ENCODE measurements at regions not wholly inside any gene's neighbourhood (a gene's known extent, or its start where the extent isn't known, plus 50 kb on each side); places are given as distances from the start of the nearest gene placed in this dataset.

DNA sequence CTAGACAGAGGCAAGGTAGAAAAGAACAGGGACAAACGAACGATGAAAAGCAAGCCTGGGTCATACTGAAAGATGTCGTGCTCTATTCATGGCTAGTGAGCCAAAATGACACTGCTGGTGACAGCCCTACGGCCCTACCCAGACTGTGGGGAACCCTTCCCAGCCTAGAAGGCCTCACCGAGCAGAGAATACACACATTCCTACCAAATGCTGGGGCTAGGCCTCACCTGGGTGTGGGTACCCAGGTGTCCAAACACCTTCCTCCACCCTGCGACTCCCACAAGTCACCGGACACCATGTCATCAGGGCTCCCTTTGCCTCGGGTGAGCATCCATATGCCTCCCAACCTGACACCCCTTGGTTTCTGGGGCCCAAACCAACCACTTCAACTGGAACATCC is 85.3 kb upstream of the DOCK9 start:
- ATAC-seq (no peak), DNase-seq (no peak)
- Mint-ChIP-seq H3K27ac (peak overlapping the region in 1 of 2 donors; percentile 7), H3K4me3 (no peak overlapping the region), H3K27me3 (no peaks in the 10 kb centered on the region), H3K9me3 (no peaks in the 10 kb centered on the region), H3K4me1 (peaks cover 81% of the 10 kb centered on the region)

DNA sequence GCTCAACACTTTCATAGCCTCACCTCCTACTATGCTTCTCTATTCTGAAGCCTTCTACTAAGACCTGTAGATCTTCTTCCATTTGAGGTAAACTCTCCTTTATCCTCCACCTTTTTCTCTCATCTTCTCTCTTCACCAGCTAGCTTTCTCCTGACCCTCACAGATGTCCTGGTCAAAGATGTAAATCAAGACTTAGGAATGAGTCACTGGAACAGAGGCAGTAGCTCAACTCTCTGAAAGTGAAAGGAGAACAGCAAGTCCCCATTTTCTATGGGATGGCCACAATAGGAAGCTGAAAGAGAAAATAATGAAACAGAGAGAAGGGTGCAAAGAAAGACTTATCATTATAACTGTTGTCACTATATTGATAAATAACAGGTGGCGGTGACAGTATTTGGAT is 86.1 kb upstream of the DOCK9 start:
- Mint-ChIP-seq H3K27me3 (no peaks in the 10 kb centered on the region), H3K4me3 (peak overlapping the region in 1 of 2 donors; percentile 41), H3K27ac (no peak overlapping the region), H3K4me1 (peaks cover 74% of the 10 kb centered on the region), H3K9me3 (no peaks in the 10 kb centered on the region)
- ATAC-seq (peak; percentile 58), DNase-seq (no peak)

DNA sequence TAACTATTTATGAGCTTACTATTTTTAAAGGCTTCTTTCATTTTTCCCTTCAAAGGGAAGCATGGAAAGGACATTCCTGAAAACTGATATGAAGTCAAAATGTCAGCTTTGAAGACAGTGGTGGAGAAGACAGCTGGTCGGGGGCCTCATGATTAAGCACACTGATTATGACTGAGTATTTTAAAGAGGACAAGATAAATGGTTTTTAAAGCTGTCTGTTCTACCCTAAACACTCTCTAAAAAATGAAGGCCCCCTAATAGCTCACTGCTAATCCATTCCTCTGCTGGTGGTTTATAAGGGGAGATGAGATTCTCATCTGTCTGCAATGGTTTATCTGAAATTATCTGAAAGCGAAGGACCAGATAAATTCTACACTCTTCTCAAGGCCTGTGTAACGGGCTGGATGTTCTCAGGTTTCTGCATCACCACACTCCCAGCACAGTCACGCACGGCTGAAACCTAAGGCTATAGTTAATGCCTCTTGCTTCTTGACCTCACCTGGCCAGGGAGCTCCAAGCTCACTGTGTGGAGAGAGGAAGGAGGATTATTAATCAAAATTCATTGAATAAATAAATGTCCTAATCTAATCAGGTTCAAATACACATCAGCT is 86.9 kb upstream of the DOCK9 start:
- no peak for DNase-seq
- H3K4me1 Mint-ChIP-seq, result peaks cover 72% of the 10 kb centered on the region
- no peak overlapping the region for H3K4me3 Mint-ChIP-seq
- no peak for ATAC-seq
- peak overlapping the region; percentile 7 to 13 for H3K27ac Mint-ChIP-seq
- no peaks in the 10 kb centered on the region for H3K9me3 Mint-ChIP-seq
- H3K27me3 Mint-ChIP-seq, result no peaks in the 10 kb centered on the region

DNA sequence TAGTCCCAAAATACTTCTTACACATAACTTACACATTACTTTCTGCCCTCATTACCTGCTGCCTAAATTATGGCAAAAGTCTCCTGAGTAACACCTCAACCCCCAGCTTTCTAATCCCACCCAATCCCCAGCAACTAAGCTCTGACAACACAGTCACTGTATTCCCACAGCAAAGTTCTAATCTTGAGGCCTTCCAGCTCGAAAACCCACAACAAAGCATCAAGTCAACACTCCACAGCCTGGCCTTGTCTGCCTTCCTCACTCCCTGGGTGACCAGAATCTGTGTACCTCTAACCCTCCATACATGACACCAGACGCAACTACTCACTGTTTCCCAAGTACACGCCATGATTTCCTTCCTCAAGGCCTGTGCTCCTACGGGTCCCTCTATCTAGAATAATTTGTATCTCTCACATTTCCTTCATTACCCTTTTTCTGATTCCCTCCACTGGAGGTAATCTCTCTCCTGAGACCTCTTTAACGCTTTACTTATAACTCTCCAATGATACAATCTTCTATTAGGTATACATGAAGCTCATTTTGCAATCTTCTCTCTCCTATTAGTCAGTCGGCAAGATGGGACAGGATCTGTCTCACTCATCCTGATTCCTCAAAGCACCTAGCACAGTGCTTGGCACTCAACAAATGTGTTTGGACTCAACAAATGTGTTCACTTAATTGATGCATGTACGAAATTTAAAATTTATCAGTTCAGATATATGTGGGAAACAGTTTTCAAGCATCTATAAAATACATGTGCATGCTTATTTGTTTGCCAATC is 87.6 kb upstream of the DOCK9 start:
- no peak for ATAC-seq
- Mint-ChIP-seq H3K27ac (peak overlapping the region in 1 of 2 donors; percentile 7), H3K9me3 (no peaks in the 10 kb centered on the region), H3K4me1 (peaks cover 72% of the 10 kb centered on the region), H3K27me3 (no peaks in the 10 kb centered on the region), H3K4me3 (peak overlapping the region in 1 of 2 donors; percentile 16)
- no peak for DNase-seq

DNA sequence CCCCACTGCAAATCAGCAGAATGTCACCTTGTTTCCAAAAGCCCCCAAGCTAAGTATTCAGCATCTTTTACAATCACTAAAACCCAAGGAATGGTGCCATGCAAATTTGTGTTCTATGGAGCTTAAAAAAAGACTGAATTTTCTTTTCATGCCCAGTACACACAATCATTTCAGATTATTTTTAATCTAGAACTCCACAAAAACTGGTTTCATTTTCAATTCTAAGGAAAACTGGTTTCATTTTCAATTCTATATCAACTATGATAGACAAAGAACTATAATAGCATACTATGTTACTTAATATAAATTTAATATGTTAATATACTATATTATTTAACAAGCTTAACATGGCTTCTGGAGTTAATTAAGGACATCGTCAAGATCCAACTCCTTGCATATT is 88.4 kb upstream of the DOCK9 start:
- H3K9me3 Mint-ChIP-seq, result no peaks in the 10 kb centered on the region
- H3K4me3 Mint-ChIP-seq, result no peak overlapping the region
- no peak for ATAC-seq
- no peak overlapping the region for H3K27ac Mint-ChIP-seq
- no peak for DNase-seq
- H3K4me1 Mint-ChIP-seq, result peaks cover 73% of the 10 kb centered on the region
- no peaks in the 10 kb centered on the region for H3K27me3 Mint-ChIP-seq

DNA sequence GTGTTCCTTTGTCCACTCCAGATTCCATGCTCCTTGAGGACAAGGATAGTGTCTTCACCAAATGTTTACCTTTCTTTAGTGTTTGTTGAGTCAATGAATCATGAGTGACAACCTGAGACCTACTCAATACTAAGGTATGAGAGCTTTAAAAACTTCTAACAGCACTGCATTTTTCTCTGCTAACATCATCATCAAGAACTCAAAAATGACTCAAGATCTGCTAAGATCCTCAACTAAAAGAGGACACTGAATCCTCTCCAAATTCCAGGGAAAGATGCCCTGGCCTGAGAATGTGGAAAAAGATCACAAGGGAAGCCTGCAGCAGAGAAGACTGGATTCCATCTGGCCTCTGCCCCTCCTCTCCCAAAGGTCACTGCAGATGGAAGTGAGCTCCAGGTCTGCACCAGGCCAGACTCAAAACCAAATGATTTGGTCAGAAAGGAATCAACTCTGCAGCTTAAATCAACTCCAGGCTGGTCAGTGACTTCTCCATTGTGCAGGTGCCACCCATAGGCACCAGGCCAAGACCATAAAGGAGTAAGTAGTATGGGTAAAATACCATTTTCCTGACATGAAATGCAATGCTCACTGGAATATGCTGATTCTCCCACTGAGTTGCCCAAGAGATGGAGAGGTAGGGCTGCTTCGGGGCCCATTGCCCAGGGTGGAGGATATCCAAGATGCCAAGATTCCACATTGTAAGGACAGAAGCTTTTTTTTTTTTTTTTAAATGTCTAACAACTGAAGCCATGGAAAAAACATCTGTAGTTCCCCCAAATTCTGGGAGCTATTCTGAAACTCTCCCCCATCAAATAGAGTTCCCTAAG is 89.5 kb upstream of the DOCK9 start:
- Mint-ChIP-seq H3K27me3 (no peaks in the 10 kb centered on the region), H3K4me3 (peak overlapping the region in 1 of 2 donors; percentile 37), H3K9me3 (no peaks in the 10 kb centered on the region), H3K27ac (no peak overlapping the region), H3K4me1 (peaks cover 73% of the 10 kb centered on the region)
- DNase-seq, result no peak
- no peak for ATAC-seq

DNA sequence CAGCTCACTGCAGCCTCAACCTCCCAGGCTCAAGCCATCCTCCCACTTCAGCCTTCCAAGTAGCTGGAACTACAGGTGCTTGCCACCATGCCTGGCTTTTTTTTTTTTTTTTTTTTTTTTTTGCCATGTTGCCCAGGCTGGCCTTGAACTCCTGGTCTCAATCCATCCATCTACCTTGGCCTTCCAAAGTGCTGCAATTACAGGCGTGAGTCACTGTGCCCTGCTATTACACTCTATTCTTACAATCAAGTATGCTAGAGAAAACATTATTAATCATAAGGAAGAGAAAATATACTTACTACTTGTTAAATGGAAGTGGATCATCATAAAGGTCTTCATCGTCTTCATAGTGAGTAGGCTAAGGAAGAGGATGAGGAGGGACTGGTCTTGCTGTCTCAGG is 93.3 kb upstream of the DOCK9 start:
- Mint-ChIP-seq H3K9me3 (peaks cover 13 to 14% of the 10 kb centered on the region in 2 donors), H3K27me3 (no peaks in the 10 kb centered on the region), H3K4me1 (peaks cover 63% of the 10 kb centered on the region), H3K27ac (no peak overlapping the region), H3K4me3 (no peak overlapping the region)
- ATAC-seq, result no peak
- no peak for DNase-seq

DNA sequence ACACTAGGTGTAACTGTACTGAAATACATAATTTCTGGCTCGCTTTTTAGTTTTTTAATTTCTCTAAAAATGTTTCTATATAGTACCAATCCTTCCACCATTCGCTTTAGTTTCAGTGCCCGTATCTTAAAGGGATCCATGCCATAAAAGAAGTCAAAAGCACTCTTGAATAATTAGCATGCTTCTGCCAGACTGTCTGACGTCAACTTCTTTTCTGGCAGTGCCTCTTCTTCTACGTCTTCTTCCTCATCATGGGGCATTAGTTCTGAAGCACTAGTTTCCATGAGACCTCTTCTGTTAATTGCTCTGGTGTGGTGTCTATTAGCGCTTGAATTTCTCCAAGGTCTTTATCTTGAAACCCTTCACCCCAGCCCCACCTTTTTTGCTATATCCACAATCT is 93.8 kb upstream of the DOCK9 start:
- no peak overlapping the region for H3K27ac Mint-ChIP-seq
- H3K4me1 Mint-ChIP-seq, result peaks cover 65% of the 10 kb centered on the region
- H3K4me3 Mint-ChIP-seq, result no peak overlapping the region
- DNase-seq (no peak), ATAC-seq (no peak)
- H3K9me3 Mint-ChIP-seq, result peaks cover 13 to 14% of the 10 kb centered on the region in 2 donors
- H3K27me3 Mint-ChIP-seq, result no peaks in the 10 kb centered on the region

DNA sequence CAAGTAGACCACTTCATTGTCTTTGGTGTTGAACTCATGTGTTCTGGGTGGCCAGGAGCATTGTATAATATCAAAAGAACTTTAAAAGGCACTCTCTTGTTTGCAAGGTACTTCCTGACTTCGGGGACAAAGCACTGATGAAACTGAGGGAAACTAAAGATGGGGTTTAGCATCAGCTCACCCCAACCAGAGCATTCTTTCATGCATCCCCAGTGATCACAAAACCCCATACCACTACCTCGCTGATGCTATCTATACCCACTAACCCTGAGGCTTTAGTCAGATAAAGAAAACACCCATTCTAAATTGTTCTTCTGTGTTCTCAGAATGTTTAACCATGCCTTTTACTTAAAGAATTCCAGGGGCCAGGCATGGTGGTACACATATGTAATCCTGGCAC is 94.5 kb upstream of the DOCK9 start:
- ATAC-seq (peak; percentile 54), DNase-seq (no peak)
- no peak overlapping the region for H3K4me3 Mint-ChIP-seq
- H3K27me3 Mint-ChIP-seq, result no peaks in the 10 kb centered on the region
- H3K4me1 Mint-ChIP-seq, result peaks cover 65% of the 10 kb centered on the region
- H3K9me3 Mint-ChIP-seq, result peaks cover 13 to 18% of the 10 kb centered on the region in 2 donors
- no peak overlapping the region for H3K27ac Mint-ChIP-seq

DNA sequence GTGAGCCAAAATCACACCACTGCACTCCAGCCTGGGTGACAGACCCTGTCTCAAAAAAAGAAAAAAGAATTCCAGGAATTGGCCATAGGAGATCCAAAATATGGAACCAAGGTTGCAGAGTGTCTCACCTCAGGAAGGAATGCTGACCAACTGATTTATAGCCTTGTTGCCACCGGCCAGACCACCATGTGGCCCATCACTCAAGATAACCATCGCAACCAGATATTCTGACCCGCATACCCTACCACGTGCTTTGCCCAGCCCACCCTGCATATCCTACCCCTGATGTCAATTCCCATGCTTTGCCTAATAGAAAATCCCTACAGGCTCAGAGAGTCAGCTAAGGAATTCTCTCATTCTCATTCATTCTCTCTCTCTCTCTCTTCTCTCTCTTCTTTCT is 95.1 kb upstream of the DOCK9 start:
- H3K9me3 Mint-ChIP-seq, result peaks cover 13 to 21% of the 10 kb centered on the region in 2 donors
- H3K4me3 Mint-ChIP-seq, result no peak overlapping the region
- DNase-seq (no peak), ATAC-seq (no peak)
- no peak overlapping the region for H3K27ac Mint-ChIP-seq
- peaks cover 65% of the 10 kb centered on the region for H3K4me1 Mint-ChIP-seq
- no peaks in the 10 kb centered on the region for H3K27me3 Mint-ChIP-seq

DNA sequence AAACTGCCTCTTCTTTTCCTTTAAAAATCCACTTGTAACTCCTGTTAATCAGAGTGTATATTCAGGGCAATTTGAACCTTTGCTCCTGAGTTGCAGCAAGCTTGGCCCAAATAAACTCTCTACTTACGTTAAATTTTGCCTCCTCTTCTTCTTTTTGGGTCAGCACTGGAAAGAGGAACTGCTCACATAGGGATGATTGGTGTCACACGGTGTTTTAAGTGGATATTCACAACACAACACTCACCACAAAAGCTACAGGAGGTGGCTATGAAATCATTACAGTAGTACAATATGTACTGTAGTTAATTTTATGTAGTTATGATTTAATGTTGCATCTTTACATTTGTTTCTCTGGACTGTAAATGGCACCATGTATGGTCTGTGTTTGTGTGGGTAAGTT is 96.8 kb upstream of the DOCK9 start:
- no peak overlapping the region for H3K27ac Mint-ChIP-seq
- no peak overlapping the region for H3K4me3 Mint-ChIP-seq
- H3K9me3 Mint-ChIP-seq, result peaks cover 13 to 21% of the 10 kb centered on the region in 2 donors
- H3K4me1 Mint-ChIP-seq, result peaks cover 63% of the 10 kb centered on the region
- DNase-seq, result no peak
- H3K27me3 Mint-ChIP-seq, result no peaks in the 10 kb centered on the region
- ATAC-seq, result no peak

DNA sequence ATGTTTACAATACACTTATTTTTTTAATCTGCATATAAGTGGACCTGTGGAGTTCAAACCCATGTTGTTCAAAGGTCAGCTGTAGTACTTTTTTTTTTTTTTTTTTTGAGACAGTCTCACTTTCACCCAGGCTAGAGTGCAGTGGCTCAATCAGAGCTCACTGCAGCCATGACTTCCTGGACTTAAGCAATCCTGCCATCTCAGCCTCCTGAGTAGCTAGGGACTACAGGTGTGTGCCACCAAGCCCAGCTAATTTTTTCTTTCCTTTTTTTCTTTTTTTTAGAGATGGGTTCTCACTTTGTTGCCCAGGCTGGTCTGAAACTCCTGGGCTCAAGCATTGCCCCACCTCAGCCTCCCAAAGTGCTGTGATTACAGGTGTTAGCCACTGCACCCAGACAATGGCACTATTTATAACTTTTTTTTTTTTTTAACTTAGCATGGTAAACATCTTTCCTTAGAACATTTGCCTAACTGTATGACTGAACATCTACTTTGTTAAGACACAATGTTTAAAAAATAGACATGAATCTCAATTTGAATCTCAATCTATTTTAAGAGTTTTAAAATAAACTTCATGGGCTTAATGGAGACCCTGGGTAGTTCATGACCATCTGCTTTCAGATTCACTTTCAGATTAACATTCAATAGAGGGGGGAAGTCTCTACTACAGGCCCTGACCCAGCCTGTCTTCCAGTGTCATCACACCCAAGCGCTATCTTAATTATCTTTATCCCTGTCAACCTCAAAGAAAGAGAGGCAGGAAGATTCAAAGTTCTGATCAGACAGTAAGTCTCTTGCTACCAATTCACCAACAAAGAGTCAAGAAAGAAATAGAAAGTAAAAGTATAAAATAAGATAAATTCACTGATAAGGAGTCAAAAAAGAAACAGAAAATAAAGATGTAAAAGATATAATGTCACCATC is 97.7 kb upstream of the DOCK9 start:
- Mint-ChIP-seq H3K9me3 (peaks cover 13 to 21% of the 10 kb centered on the region in 2 donors), H3K27me3 (no peaks in the 10 kb centered on the region), H3K4me1 (peaks cover 68% of the 10 kb centered on the region), H3K4me3 (peak overlapping the region; percentile 40 to 79), H3K27ac (peak overlapping the region; percentile 94 to 97)
- peak; percentile 95 for ATAC-seq
- peak in 1 of 2 donors; percentile 22 for DNase-seq

DNA sequence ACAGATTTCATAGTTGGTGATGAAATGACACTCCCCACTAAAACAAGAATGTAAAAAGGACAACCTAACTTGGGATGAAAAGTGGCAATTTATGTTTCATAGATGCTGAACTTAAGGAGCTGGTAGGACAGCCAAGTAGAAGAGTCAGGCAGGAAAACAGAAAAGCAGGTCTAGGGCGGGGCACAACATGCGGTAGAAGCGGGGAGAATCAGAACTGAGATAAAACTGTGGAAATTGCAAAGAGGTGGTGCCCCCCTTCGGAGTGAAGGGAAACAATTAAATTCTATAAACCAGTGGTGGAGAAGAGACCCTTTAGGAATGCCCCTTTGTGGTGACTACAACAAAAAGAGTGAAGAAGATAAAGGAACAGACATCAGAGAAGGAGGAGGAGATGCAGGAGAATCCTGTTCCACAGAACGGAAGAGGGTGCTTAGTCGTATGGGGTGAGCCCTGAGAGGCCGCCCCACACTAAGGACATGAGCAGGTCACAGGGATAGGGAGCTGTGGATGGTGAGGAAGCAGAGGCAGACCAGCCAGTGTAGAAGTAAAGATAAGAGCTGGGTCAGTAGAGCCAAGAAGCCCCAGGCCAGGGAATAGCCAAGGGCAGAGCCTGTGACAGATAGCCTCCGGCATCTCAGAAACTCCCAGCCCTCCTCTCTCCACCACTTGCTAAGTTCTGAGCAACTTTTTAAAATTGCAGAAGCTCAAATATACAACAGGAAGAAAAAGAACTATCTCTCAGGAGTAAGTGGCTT is 100.3 kb upstream of the DOCK9 start:
- no peak overlapping the region for H3K27ac Mint-ChIP-seq
- ATAC-seq, result no peak
- no peak for DNase-seq
- H3K9me3 Mint-ChIP-seq, result peaks cover 10 to 17% of the 10 kb centered on the region in 2 donors
- H3K27me3 Mint-ChIP-seq, result no peaks in the 10 kb centered on the region
- peaks cover 56% of the 10 kb centered on the region for H3K4me1 Mint-ChIP-seq
- no peak overlapping the region for H3K4me3 Mint-ChIP-seq

DNA sequence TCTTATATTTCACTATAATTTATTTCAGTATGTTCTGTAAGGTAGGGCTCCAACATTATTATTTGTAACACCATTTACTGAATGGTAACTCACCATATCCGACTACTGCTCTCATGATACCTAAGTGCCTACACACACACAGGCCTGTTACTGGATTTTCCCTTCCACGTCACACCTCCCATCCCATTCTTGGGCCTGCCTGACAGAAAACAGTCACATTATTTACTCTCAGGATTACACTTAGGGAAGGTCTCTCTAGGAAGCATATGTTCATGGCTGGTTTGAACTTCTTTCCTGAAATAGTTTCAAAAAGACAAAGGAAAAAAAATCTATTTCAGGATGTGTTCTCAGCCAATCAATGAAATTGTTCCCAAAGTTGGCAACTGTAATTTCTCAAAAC is 102.3 kb upstream of the DOCK9 start:
- Mint-ChIP-seq H3K9me3 (peaks cover 0 to 7% of the 10 kb centered on the region in 2 donors), H3K27me3 (no peaks in the 10 kb centered on the region), H3K4me1 (peaks cover 65% of the 10 kb centered on the region), H3K4me3 (no peak overlapping the region), H3K27ac (no peak overlapping the region)
- DNase-seq (no peak), ATAC-seq (no peak)
